ENCODE measurements at regions not wholly inside any gene's neighbourhood (a gene's known extent, or its start where the extent isn't known, plus 50 kb on each side); places are given as distances from the start of the nearest gene placed in this dataset.

GRCh38 chr13:59425211-59425741 lies 738.5 kb downstream of the DIAPH3 start:
- TF ChIP-seq CTCF (IDR thresholded peaks at IDR 0.05) (no peak), POLR2A (IDR thresholded peaks at IDR 0.05) (no peak), EP300 (IDR thresholded peaks at IDR 0.05) (no peak), POLR2AphosphoS5 (IDR thresholded peaks at IDR 0.05) (no peak)

Data from upper lobe of left lung (tissue), 4 donors.